ENCODE measurements at regions not wholly inside any gene's neighbourhood (a gene's known extent, or its start where the extent isn't known, plus 50 kb on each side); places are given as distances from the start of the nearest gene placed in this dataset.

DNA sequence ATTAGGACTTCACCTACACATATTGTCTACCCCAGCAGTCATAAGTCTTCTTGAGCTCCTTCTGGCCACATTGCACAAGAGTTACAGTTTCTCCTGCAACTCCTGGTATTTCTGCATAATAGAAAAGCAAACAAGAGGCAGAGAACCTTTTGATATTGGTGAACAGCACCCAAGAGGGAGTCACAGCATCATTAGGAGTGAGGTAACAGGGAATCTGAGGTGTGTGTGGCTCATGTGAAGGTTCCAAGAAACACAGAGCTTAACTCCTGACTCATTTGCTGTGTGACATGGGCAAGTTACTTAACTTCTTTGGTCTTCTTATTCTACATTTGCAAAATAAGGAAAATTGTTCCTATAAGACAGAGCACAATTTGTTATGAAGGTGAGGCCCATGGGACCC lies 374.6 kb downstream of the INSC start:
- TF ChIP-seq, protein P1, sequence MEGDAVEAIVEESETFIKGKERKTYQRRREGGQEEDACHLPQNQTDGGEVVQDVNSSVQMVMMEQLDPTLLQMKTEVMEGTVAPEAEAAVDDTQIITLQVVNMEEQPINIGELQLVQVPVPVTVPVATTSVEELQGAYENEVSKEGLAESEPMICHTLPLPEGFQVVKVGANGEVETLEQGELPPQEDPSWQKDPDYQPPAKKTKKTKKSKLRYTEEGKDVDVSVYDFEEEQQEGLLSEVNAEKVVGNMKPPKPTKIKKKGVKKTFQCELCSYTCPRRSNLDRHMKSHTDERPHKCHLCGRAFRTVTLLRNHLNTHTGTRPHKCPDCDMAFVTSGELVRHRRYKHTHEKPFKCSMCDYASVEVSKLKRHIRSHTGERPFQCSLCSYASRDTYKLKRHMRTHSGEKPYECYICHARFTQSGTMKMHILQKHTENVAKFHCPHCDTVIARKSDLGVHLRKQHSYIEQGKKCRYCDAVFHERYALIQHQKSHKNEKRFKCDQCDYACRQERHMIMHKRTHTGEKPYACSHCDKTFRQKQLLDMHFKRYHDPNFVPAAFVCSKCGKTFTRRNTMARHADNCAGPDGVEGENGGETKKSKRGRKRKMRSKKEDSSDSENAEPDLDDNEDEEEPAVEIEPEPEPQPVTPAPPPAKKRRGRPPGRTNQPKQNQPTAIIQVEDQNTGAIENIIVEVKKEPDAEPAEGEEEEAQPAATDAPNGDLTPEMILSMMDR (IDR thresholded peaks at IDR 0.05): no peak
- TF ChIP-seq POLR2AphosphoS5 (IDR thresholded peaks at IDR 0.05): no peak

Data from breast epithelium (tissue), 3 donors.